SK-N-SH (cell line): ENCODE measurements at regions not wholly inside any gene's neighbourhood (a gene's known extent, or its start where the extent isn't known, plus 50 kb on each side); places are given as distances from the start of the nearest gene placed in this dataset.

Experiments
- CTCF ChIA-PET: fragments of 300-600, 350-600 bp; formaldehyde crosslinking; extraction: SDS; loops from one replicate; lab custom pipeline; 2021; lab: Yijun Ruan, JAX
- POLR2A ChIA-PET: fragments of 350-600 bp; sonication (Branson Sonifier 250); formaldehyde crosslinking; extraction: SDS; loops from one replicate; lab custom pipeline; 2020; ENCODE audit warnings: antibody characterized with exemption, inconsistent platforms; lab: Yijun Ruan, JAX
- DNase-seq: peaks from one replicate; pipeline ENCODE4 v3.0.0; 2012
- H2AFZ ChIP-seq: fragments of 200-600 bp; sonication (generic); 2 replicates; pipeline ENCODE4 v1.8.1; 2016; ENCODE audit warnings: antibody characterized with exemption, mild to moderate bottlenecking, low read depth
- H3F3A ChIP-seq: fragments of 200-600 bp; sonication (generic); replicated peaks from 2 replicates; pipeline ENCODE3; 2016; ENCODE audit warnings: antibody characterized with exemption, mild to moderate bottlenecking; ENCODE audit not compliant: insufficient read depth
- H3K27ac ChIP-seq, 2 experiments: fragments of 200-500 bp in 1 of 2; fragments of 200-600 bp in 1 of 2; sonication (Bioruptor generic) in 1 of 2; sonication (generic), shearing (Covaris generic) in 1 of 2; 2 replicates each; pipeline versions ENCODE4 v1.5.1 to v1.6.1; 2014 to 2016; ENCODE audit warnings: low read depth in 2 of 2, inconsistent platforms in 1 of 2, low read length in 1 of 2, mild to moderate bottlenecking in 1 of 2, mixed read lengths in 1 of 2
- H3K27me3 ChIP-seq: fragments of 200-600 bp; sonication (generic), shearing (Covaris generic); 2 replicates; pipeline ENCODE4 v1.6.1; 2016; ENCODE audit warnings: mixed run types; ENCODE audit not compliant: insufficient read depth
- H3K36me3 ChIP-seq, 2 experiments: fragments of 200-500 bp in 1 of 2; fragments of 200-600 bp in 1 of 2; sonication (Bioruptor generic) in 1 of 2; sonication (generic) in 1 of 2; replicated peaks in 1 of 2; 2 replicates each; pipeline versions ENCODE3 to v1.5.1; 2014 to 2016; ENCODE audit warnings: low read length in 1 of 2, mild to moderate bottlenecking in 1 of 2; ENCODE audit not compliant: insufficient read depth in 2 of 2, control insufficient read depth in 1 of 2
- H3K4me1 ChIP-seq, 2 experiments: fragments of 200-500 bp in 1 of 2; fragments of 200-600 bp in 1 of 2; sonication (Bioruptor generic) in 1 of 2; sonication (generic), shearing (Covaris generic) in 1 of 2; 2 replicates each; pipeline versions ENCODE4 v1.5.1 to v1.6.1; 2014 to 2016; ENCODE audit warnings: low read depth in 1 of 2, low read length in 1 of 2, mixed run types in 1 of 2; ENCODE audit not compliant: insufficient read depth in 2 of 2, control insufficient read depth in 1 of 2
- H3K4me2 ChIP-seq: fragments of 200-600 bp; sonication (generic), shearing (Covaris generic); 2 replicates; pipeline ENCODE4 v1.6.1; 2017; ENCODE audit warnings: mixed run types
- H3K4me3 ChIP-seq, 2 experiments: fragments of 200-500 bp in 1 of 2; fragments of 200-600 bp in 1 of 2; sonication (Bioruptor generic) in 1 of 2; sonication (generic), shearing (Covaris generic) in 1 of 2; 2 replicates each; pipeline versions ENCODE4 v1.5.1 to v1.8.1; 2014 to 2016; ENCODE audit warnings: low read depth in 2 of 2, inconsistent platforms in 1 of 2, low read length in 1 of 2, mild to moderate bottlenecking in 1 of 2, mixed read lengths in 1 of 2, moderate library complexity in 1 of 2
- H3K79me2 ChIP-seq: fragments of 200-600 bp; sonication (generic); 2 replicates; pipeline ENCODE4 v1.8.1; 2017; ENCODE audit warnings: mild to moderate bottlenecking; ENCODE audit not compliant: insufficient read depth
- H3K9ac ChIP-seq: fragments of 200-600 bp; sonication (generic); 2 replicates; pipeline ENCODE4 v1.6.1; 2017; ENCODE audit warnings: mixed run types
- H3K9me2 ChIP-seq: fragments of 200-600 bp; sonication (generic); 2 replicates; pipeline ENCODE4 v1.6.1; 2017; ENCODE audit warnings: mixed run types
- H3K9me3 ChIP-seq: fragments of 200-600 bp; sonication (generic); 2 replicates; pipeline ENCODE4 v1.6.1; 2017; ENCODE audit warnings: mixed run types, mild to moderate bottlenecking, moderate library complexity
- H4K20me1 ChIP-seq: fragments of 200-600 bp; sonication (generic); 2 replicates; pipeline ENCODE4 v1.6.1; 2017; ENCODE audit warnings: mild to moderate bottlenecking, mixed run types; ENCODE audit not compliant: insufficient read depth
- EP300 ChIP-seq, 2 experiments: IDR thresholded peaks; 2 replicates each; pipeline versions ENCODE4 v1.4.0 to v1.6.1; 2012; ENCODE audit warnings: borderline replicate concordance in 1 of 2, low read depth in 1 of 2, low read length in 1 of 2
- EZH2phosphoT487 ChIP-seq: fragments of 200-600 bp; sonication (generic); IDR thresholded peaks from 2 replicates; pipeline ENCODE4 v1.6.1; 2017; ENCODE audit warnings: low read depth, mixed run types, mild to moderate bottlenecking, antibody characterized with exemption, moderate library complexity, borderline replicate concordance
- GABPA ChIP-seq: IDR thresholded peaks from 2 replicates; pipeline ENCODE4 v1.4.0; 2012; ENCODE audit warnings: low read depth, mild to moderate bottlenecking
- GATA2 ChIP-seq: sonication (generic); formaldehyde crosslinking; IDR thresholded peaks from 2 replicates; pipeline ENCODE4 v1.5.0; 2020; ENCODE audit warnings: mild to moderate bottlenecking, missing genetic modification reagents
- JUND ChIP-seq: IDR thresholded peaks from 2 replicates; pipeline ENCODE4 v1.4.0; 2012
- MEF2A ChIP-seq: IDR thresholded peaks from 2 replicates; pipeline ENCODE4 v1.4.0; 2012; ENCODE audit warnings: low read depth, borderline replicate concordance
- MXI1 ChIP-seq: IDR thresholded peaks from 2 replicates; pipeline ENCODE4 v1.6.1; 2012; ENCODE audit warnings: mild to moderate bottlenecking, low read depth, low read length, improper control_type of control experiment
- NRF1 ChIP-seq: IDR thresholded peaks from 2 replicates; pipeline ENCODE4 v1.6.1; 2012; ENCODE audit warnings: low read depth, mild to moderate bottlenecking, low read length
- POLR2AphosphoS5 ChIP-seq: IDR thresholded peaks from 2 replicates; pipeline ENCODE4 v1.6.1; 2012; ENCODE audit warnings: low read depth, low read length
- RAD21 ChIP-seq: IDR thresholded peaks from 2 replicates; pipeline ENCODE4 v1.6.1; 2012; ENCODE audit warnings: mild to moderate bottlenecking, low read length
- RCOR1 ChIP-seq: fragments of 150-350 bp; IDR thresholded peaks from 2 replicates; pipeline ENCODE4 v1.6.1; 2017; ENCODE audit warnings: antibody characterized with exemption, low read length
- RFX5 ChIP-seq: IDR thresholded peaks from 2 replicates; pipeline ENCODE4 v1.6.1; 2012; ENCODE audit warnings: mild to moderate bottlenecking, improper control_type of control experiment, low read length
- RXRA ChIP-seq: IDR thresholded peaks from 2 replicates; pipeline ENCODE4 v1.4.0; 2012; ENCODE audit warnings: low read depth, mild to moderate bottlenecking, borderline replicate concordance
- SIN3A ChIP-seq: IDR thresholded peaks from 2 replicates; pipeline ENCODE4 v1.6.1; 2012; ENCODE audit warnings: low read depth, mild to moderate bottlenecking, low read length, moderate library complexity, borderline replicate concordance
- TAF1 ChIP-seq: IDR thresholded peaks from 2 replicates; pipeline ENCODE4 v1.6.1; 2012; ENCODE audit warnings: low read depth, mild to moderate bottlenecking, low read length, moderate library complexity, borderline replicate concordance
- TCF12 ChIP-seq: IDR thresholded peaks from 2 replicates; pipeline ENCODE4 v1.4.0; 2012
- TEAD4 ChIP-seq: IDR thresholded peaks from 2 replicates; pipeline ENCODE4 v1.4.0; 2012; ENCODE audit warnings: mild to moderate bottlenecking, borderline replicate concordance; ENCODE audit not compliant: insufficient read depth
- YY1 ChIP-seq: IDR thresholded peaks from 2 replicates; pipeline ENCODE4 v1.4.0; 2012; ENCODE audit warnings: low read depth, mild to moderate bottlenecking
- WGBS: methylation state at CpG from one replicate; pipeline ENCODE4 v1.1.6; 2017; ENCODE audit warnings: low lambda C conversion rate; 5-methylcytosine and 5-hydroxymethylcytosine counted together
- TF ChIP-seq, protein P1 (sequence below): fragments of 150-350 bp; IDR thresholded peaks from 2 replicates; pipeline ENCODE4 v1.6.1; 2016; ENCODE audit warnings: mild to moderate bottlenecking, low read depth, low read length
- TF ChIP-seq, protein P2 (sequence below): IDR thresholded peaks from 2 replicates; pipeline ENCODE4 v1.6.1; 2012; ENCODE audit warnings: mild to moderate bottlenecking, low read depth, low read length, moderate library complexity
- TF ChIP-seq, protein P3 (sequence below): fragments of 150-350 bp; IDR thresholded peaks from 2 replicates; pipeline ENCODE4 v1.6.1; 2017; ENCODE audit warnings: antibody characterized with exemption, low read length, low read depth, borderline replicate concordance
- TF ChIP-seq, protein P4 (sequence below): IDR thresholded peaks from 2 replicates; pipeline ENCODE4 v1.4.0; 2012; ENCODE audit warnings: low read depth, borderline replicate concordance
- TF ChIP-seq, protein P5 (sequence below): IDR thresholded peaks from 2 replicates; pipeline ENCODE4; 2012

DNA sequence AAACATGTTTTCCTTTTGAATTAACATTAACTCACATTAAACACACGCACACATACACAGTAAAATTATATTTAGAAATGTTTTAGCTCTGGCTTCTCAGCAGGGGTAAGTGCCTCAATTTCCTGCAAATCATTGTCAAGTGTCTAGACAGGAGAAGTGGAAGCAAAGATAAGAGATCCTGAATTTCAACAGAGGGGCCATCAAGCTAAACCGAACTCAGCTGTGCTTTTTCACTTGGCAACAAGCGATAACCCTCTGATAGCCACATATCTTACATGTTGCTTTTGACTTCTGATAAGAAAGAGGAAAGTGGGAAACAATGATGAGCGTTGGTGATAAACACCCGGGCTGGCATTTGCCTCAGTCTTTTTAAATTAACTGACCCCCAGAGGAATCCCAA, 79.7 kb upstream of the SPDL1 start:
- Histone ChIP-seq H3K36me3 (no peaks in the 10 kb centered on the region), H3K4me3 (no peak overlapping the region), H3K27ac (peak overlapping the region in 1 of 2 experiments; percentile 94; a peak in 2 of 4 replicates), H3K9me3 (no peaks in the 10 kb centered on the region), H2AFZ (no peak overlapping the region), H3K9me2 (no peaks in the 10 kb centered on the region), H3K9ac (no peak overlapping the region), H3F3A (no peaks in the 10 kb centered on the region), H4K20me1 (no peaks in the 10 kb centered on the region), H3K4me1 (peaks cover 0 to 16% of the 10 kb centered on the region in 2 experiments; a peak in 2 of 4 replicates), H3K27me3 (no peaks in the 10 kb centered on the region), H3K4me2 (no peak overlapping the region), H3K79me2 (no peaks in the 10 kb centered on the region)
- ChIA-PET CTCF (interaction anchor here (0.6 kb wide), 1 partner anchor 18 kb away, joined by 3 read pairs; no protein-coding TSS in a partner anchor), POLR2A (no interaction called here)
- TF ChIP-seq RCOR1 (peak; percentile 32; the same call in 1 of the 2 replicates), TCF12 (peak; percentile 17; the same call in 1 of the 2 replicates), RFX5 (peak; percentile 60; the same call in 1 of the 2 replicates), RAD21 (0 out of 2 replicates have a peak, but pooled peaks have one; percentile 8), MEF2A (no peak), YY1 (no peak), JUND (no peak), GABPA (no peak), EP300 (IDR thresholded peaks at IDR 0.05; ENCODE audit: borderline replicate concordance in 1 of 2, low read depth in 1 of 2, low read length in 1 of 2) (peak in 1 of 2 experiments; percentile 72; a peak in 1 of 4 replicates), SIN3A (no peak), EZH2phosphoT487 (no peak), POLR2AphosphoS5 (no peak), RXRA (no peak), NRF1 (no peak), MXI1 (no peak), GATA2 (peak; percentile 75), TEAD4 (peak; percentile 22; the same call in 1 of the 2 replicates), TAF1 (no peak)
- TF ChIP-seq, protein P1, sequence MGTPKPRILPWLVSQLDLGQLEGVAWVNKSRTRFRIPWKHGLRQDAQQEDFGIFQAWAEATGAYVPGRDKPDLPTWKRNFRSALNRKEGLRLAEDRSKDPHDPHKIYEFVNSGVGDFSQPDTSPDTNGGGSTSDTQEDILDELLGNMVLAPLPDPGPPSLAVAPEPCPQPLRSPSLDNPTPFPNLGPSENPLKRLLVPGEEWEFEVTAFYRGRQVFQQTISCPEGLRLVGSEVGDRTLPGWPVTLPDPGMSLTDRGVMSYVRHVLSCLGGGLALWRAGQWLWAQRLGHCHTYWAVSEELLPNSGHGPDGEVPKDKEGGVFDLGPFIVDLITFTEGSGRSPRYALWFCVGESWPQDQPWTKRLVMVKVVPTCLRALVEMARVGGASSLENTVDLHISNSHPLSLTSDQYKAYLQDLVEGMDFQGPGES: no peak
- TF ChIP-seq, protein P2, sequence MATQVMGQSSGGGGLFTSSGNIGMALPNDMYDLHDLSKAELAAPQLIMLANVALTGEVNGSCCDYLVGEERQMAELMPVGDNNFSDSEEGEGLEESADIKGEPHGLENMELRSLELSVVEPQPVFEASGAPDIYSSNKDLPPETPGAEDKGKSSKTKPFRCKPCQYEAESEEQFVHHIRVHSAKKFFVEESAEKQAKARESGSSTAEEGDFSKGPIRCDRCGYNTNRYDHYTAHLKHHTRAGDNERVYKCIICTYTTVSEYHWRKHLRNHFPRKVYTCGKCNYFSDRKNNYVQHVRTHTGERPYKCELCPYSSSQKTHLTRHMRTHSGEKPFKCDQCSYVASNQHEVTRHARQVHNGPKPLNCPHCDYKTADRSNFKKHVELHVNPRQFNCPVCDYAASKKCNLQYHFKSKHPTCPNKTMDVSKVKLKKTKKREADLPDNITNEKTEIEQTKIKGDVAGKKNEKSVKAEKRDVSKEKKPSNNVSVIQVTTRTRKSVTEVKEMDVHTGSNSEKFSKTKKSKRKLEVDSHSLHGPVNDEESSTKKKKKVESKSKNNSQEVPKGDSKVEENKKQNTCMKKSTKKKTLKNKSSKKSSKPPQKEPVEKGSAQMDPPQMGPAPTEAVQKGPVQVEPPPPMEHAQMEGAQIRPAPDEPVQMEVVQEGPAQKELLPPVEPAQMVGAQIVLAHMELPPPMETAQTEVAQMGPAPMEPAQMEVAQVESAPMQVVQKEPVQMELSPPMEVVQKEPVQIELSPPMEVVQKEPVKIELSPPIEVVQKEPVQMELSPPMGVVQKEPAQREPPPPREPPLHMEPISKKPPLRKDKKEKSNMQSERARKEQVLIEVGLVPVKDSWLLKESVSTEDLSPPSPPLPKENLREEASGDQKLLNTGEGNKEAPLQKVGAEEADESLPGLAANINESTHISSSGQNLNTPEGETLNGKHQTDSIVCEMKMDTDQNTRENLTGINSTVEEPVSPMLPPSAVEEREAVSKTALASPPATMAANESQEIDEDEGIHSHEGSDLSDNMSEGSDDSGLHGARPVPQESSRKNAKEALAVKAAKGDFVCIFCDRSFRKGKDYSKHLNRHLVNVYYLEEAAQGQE: no peak
- TF ChIP-seq, protein P3, sequence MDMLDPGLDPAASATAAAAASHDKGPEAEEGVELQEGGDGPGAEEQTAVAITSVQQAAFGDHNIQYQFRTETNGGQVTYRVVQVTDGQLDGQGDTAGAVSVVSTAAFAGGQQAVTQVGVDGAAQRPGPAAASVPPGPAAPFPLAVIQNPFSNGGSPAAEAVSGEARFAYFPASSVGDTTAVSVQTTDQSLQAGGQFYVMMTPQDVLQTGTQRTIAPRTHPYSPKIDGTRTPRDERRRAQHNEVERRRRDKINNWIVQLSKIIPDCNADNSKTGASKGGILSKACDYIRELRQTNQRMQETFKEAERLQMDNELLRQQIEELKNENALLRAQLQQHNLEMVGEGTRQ: no peak
- TF ChIP-seq, protein P4, sequence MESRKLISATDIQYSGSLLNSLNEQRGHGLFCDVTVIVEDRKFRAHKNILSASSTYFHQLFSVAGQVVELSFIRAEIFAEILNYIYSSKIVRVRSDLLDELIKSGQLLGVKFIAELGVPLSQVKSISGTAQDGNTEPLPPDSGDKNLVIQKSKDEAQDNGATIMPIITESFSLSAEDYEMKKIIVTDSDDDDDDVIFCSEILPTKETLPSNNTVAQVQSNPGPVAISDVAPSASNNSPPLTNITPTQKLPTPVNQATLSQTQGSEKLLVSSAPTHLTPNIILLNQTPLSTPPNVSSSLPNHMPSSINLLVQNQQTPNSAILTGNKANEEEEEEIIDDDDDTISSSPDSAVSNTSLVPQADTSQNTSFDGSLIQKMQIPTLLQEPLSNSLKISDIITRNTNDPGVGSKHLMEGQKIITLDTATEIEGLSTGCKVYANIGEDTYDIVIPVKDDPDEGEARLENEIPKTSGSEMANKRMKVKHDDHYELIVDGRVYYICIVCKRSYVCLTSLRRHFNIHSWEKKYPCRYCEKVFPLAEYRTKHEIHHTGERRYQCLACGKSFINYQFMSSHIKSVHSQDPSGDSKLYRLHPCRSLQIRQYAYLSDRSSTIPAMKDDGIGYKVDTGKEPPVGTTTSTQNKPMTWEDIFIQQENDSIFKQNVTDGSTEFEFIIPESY: no peak
- TF ChIP-seq, protein P5, sequence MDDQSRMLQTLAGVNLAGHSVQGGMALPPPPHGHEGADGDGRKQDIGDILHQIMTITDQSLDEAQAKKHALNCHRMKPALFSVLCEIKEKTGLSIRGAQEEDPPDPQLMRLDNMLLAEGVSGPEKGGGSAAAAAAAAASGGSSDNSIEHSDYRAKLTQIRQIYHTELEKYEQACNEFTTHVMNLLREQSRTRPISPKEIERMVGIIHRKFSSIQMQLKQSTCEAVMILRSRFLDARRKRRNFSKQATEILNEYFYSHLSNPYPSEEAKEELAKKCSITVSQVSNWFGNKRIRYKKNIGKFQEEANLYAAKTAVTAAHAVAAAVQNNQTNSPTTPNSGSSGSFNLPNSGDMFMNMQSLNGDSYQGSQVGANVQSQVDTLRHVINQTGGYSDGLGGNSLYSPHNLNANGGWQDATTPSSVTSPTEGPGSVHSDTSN: no peak
- 43% methylated on average over 5 of the region's 5 CpGs for WGBS
- peak; percentile 30 for DNase-seq
